B cell (primary cell): ENCODE measurements at regions not wholly inside any gene's neighbourhood (a gene's known extent, or its start where the extent isn't known, plus 50 kb on each side); places are given as distances from the start of the nearest gene placed in this dataset.

Experiments
- ATAC-seq: fragments of 200-7000 bp; cut with Tn5 transposase; one replicate; pipeline ENCODE4 v1.10.0; 2021; ENCODE audit warnings: low read depth, mild to moderate bottlenecking, moderate number of reproducible peaks, moderate library complexity
- CTCF ChIA-PET: fragments of 350-600 bp; sonication (Branson Sonifier 250); formaldehyde crosslinking; loops from one replicate; lab custom pipeline; 2021; ENCODE audit warnings: antibody characterized with exemption, inconsistent platforms; lab: Charles Lee
- POLR2A ChIA-PET: fragments of 350-600 bp; sonication (Branson Sonifier 250); formaldehyde crosslinking; loops from one replicate; lab custom pipeline; 2021; ENCODE audit warnings: antibody characterized with exemption; lab: Charles Lee
- DNase-seq: peaks from one replicate; pipeline ENCODE4 v3.0.0; 2013
- H2AFZ ChIP-seq: 2 replicates; pipeline ENCODE4 v1.6.1; 2012; ENCODE audit warnings: mild to moderate bottlenecking, low read depth, low read length; ENCODE audit not compliant: insufficient read depth, poor library complexity, severe bottlenecking
- H3K27ac ChIP-seq, 2 donors: 1 replicate in 1 of 2; 2 replicates in 1 of 2; pipeline ENCODE4 v1.5.1; 2012 to 2013; ENCODE audit warnings: low read length in 2 of 2, mild to moderate bottlenecking in 2 of 2, moderate library complexity in 1 of 2
- H3K27me3 ChIP-seq, 4 experiments: fragments of 200-600 bp in 1 of 4; sonication (generic) in 1 of 4; replicated peaks in 1 of 4; 1 replicate in 2 of 4; 2 replicates in 2 of 4; pipeline versions ENCODE4 v1.6.1 to v1.7.0; 2013 to 2016; ENCODE audit warnings: low read length in 3 of 4, mild to moderate bottlenecking in 2 of 4, mixed read lengths in 1 of 4, moderate library complexity in 1 of 4; ENCODE audit not compliant: insufficient read depth in 4 of 4, control insufficient read depth in 3 of 4; ENCODE audit errors: control extremely low read depth in 1 of 4
- H3K36me3 ChIP-seq, 2 experiments: replicated peaks in 1 of 2; 1 replicate in 1 of 2; 2 replicates in 1 of 2; pipeline versions ENCODE4 v1.6.1 to v1.7.1; 2013; ENCODE audit warnings: low read length in 1 of 2; ENCODE audit not compliant: insufficient read depth in 2 of 2, control insufficient read depth in 1 of 2; ENCODE audit errors: control extremely low read depth in 1 of 2, extremely low read depth in 1 of 2
- H3K4me1 ChIP-seq, 2 donors: fragments of 200-600 bp in 1 of 2; sonication (generic) in 1 of 2; 1 replicate in 1 of 2; 2 replicates in 1 of 2; pipeline versions ENCODE4 v1.5.1 to v1.6.1; 2013 to 2017; ENCODE audit warnings: low read length in 2 of 2; ENCODE audit not compliant: control insufficient read depth in 2 of 2, insufficient read depth in 2 of 2
- H3K4me2 ChIP-seq: replicated peaks from 2 replicates; pipeline ENCODE3; 2012; ENCODE audit warnings: mild to moderate bottlenecking, low read depth, low read length; ENCODE audit not compliant: poor library complexity, severe bottlenecking
- H3K4me3 ChIP-seq, 5 experiments: fragments of 200-600 bp in 1 of 5; sonication (generic) in 1 of 5; 1 replicate in 3 of 5; 2 replicates in 2 of 5; pipeline versions ENCODE4 v1.5.1 to v1.7.0; 2011 to 2016; ENCODE audit warnings: low read length in 4 of 5, mild to moderate bottlenecking in 4 of 5, low read depth in 2 of 5, control low read depth in 1 of 5, moderate library complexity in 1 of 5; ENCODE audit not compliant: insufficient read depth in 1 of 5; ENCODE audit errors: control extremely low read depth in 1 of 5, extremely low read depth in 1 of 5
- H3K79me2 ChIP-seq: fragments of 200-600 bp; sonication (generic); one replicate; pipeline ENCODE4 v1.6.0; 2016; ENCODE audit warnings: low read length; ENCODE audit not compliant: control insufficient read depth, insufficient read depth
- H3K9ac ChIP-seq: fragments of 200-600 bp; sonication (generic); 2 replicates; pipeline ENCODE4 v1.6.1; 2017; ENCODE audit warnings: mild to moderate bottlenecking, low read length, moderate library complexity
- H3K9me3 ChIP-seq, 3 donors: one replicate each; pipeline versions ENCODE4 v1.6.1 to v1.7.1; 2013; ENCODE audit warnings: low read length in 2 of 3; ENCODE audit not compliant: control insufficient read depth in 2 of 3, insufficient read depth in 1 of 3; ENCODE audit errors: control extremely low read depth in 1 of 3
- H4K20me1 ChIP-seq: 2 replicates; pipeline ENCODE4 v1.6.0; 2012; ENCODE audit warnings: mild to moderate bottlenecking, low read length; ENCODE audit not compliant: insufficient read depth, control insufficient read depth, poor library complexity, severe bottlenecking
- H3K27ac Mint-ChIP-seq: one replicate; pipeline ENCODE4 v1.8.0; 2021; ENCODE audit warnings: mixed read lengths
- H3K27me3 Mint-ChIP-seq: one replicate; pipeline ENCODE4 v1.8.0; 2021; ENCODE audit warnings: mixed read lengths
- H3K4me1 Mint-ChIP-seq: one replicate; pipeline ENCODE4 v1.8.0; 2021; ENCODE audit warnings: mixed read lengths
- H3K4me3 Mint-ChIP-seq: one replicate; pipeline ENCODE4 v1.8.0; 2021; ENCODE audit warnings: mixed read lengths
- H3K9me3 Mint-ChIP-seq: one replicate; pipeline ENCODE4 v1.8.0; 2022; ENCODE audit warnings: mixed read lengths; ENCODE audit not compliant: insufficient read depth
- EZH2 ChIP-seq: IDR thresholded peaks from 2 replicates; pipeline ENCODE4 v1.6.1; 2012; ENCODE audit warnings: borderline replicate concordance, low read depth, mild to moderate bottlenecking, moderate library complexity, low read length; ENCODE audit not compliant: insufficient read depth, poor library complexity, severe bottlenecking
- WGBS: methylation state at CpG from one replicate; pipeline ENCODE4 v1.1.5; 2013; ENCODE audit warnings: missing lambda C conversion rate; ENCODE audit not compliant: insufficient coverage; 5-methylcytosine and 5-hydroxymethylcytosine counted together
- intact Hi-C: fragments of 100-400 bp; cut with micrococcal nuclease; formaldehyde crosslinking; loops from one replicate; pipeline ENCODE4 v1.10.0; 2022
- TF ChIP-seq, protein P1 (sequence below): fragments of 200-600 bp; IDR thresholded peaks from one replicate; pipeline ENCODE4 v1.8.0; 2022; ENCODE audit warnings: antibody characterized with exemption, mild to moderate bottlenecking

DNA sequence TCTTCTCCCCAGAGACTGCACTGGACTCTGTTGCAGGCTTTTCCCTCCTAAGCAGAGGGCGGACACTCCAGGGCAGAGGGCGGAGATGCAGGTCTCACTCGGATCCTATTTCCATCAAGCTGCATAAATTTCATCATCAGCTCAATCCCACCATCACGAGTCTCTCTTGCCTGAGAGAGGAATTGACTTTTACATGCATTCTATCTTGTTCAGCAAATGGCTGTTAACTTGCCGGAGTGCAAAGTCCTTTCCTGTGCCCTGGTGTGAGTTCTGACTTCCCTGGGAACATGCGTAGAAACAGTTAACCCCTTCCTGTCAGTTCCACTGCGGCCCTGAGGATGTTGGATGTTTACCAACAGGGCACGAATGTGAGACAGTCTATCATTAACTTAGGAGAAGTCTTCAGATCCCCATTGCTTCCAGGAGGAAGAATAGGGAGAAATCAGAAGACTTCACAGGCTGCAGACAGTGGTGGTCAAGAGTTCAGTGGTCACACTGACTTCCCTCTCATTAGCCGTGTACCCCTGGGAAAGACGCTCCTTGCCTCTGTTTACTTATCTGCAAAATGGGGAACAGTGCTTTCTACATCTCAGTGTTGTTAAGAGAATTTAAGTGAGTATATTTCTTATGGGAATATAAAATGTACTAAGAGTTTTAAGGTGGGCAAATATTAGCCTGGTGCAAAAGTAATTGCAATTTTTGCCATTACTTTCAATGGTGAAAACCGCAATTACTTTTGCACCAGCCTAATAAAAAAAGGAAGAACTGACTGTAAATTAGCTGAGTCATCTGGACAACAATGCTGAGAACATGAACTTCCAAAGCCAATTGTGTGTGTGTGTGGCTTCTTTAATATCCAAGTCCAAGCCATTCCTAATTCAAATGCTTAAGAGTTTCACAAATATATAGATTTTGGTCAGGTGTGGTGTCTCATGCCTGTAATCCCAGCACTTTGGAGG is 248.0 kb downstream of the DRD1 start:
- ChIA-PET CTCF (no interaction called here), POLR2A (no interaction called here)
- Mint-ChIP-seq H3K9me3 (peaks cover 2% of the 10 kb centered on the region), H3K4me1 (no peaks in the 10 kb centered on the region), H3K4me3 (no peak overlapping the region), H3K27me3 (peaks cover 4% of the 10 kb centered on the region), H3K27ac (no peak overlapping the region)
- no peaks in the 10 kb centered on the region for H3K4me1 ChIP-seq
- H3K9me3 ChIP-seq: peaks cover 0 to 3% (median 0%) of the 10 kb centered on the region in 3 donors
- no peak overlapping the region for H2AFZ ChIP-seq
- H3K27ac ChIP-seq: no peak overlapping the region
- H3K4me3 ChIP-seq: no peak overlapping the region
- H3K79me2 ChIP-seq: no peaks in the 10 kb centered on the region
- no peaks in the 10 kb centered on the region for H4K20me1 ChIP-seq
- no peak overlapping the region for H3K4me2 ChIP-seq
- WGBS: 58% methylated on average over 8 of the region's 11 CpGs
- DNase-seq (no peak), ATAC-seq (no peak)
- no peak for TF ChIP-seq EZH2
- TF ChIP-seq, protein P1, sequence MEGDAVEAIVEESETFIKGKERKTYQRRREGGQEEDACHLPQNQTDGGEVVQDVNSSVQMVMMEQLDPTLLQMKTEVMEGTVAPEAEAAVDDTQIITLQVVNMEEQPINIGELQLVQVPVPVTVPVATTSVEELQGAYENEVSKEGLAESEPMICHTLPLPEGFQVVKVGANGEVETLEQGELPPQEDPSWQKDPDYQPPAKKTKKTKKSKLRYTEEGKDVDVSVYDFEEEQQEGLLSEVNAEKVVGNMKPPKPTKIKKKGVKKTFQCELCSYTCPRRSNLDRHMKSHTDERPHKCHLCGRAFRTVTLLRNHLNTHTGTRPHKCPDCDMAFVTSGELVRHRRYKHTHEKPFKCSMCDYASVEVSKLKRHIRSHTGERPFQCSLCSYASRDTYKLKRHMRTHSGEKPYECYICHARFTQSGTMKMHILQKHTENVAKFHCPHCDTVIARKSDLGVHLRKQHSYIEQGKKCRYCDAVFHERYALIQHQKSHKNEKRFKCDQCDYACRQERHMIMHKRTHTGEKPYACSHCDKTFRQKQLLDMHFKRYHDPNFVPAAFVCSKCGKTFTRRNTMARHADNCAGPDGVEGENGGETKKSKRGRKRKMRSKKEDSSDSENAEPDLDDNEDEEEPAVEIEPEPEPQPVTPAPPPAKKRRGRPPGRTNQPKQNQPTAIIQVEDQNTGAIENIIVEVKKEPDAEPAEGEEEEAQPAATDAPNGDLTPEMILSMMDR: no peak
- H3K9ac ChIP-seq: no peak overlapping the region
- H3K36me3 ChIP-seq: no peaks in the 10 kb centered on the region
- H3K27me3 ChIP-seq: no peaks in the 10 kb centered on the region
- intact Hi-C loops: no loop called here

DNA sequence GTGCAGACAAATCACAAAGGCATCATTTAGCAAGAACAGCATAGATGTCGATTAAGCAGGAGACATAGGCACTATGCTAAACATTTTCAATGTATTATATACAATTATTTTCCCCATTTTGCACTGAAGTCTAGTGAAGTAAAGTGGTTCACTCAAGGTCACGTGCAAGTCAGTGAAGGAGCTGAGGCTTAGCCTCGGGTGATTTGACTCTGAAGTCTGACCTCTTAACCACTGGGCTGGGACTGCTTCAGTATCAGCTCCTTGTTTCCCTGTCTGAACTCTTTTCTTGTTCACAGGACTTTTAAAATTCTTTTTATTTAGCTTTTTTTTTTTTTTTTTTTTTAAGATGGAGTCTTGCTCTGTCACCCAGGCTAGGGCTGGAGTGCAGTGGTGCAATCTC is 262.7 kb downstream of the DRD1 start:
- no peak overlapping the region for H3K9ac ChIP-seq
- POLR2A ChIA-PET: no interaction called here
- no peaks in the 10 kb centered on the region for H3K27me3 ChIP-seq
- no peaks in the 10 kb centered on the region for H4K20me1 ChIP-seq
- WGBS: 90% methylated on average over 2 of the region's 3 CpGs
- H3K36me3 ChIP-seq: no peaks in the 10 kb centered on the region
- H3K4me1 ChIP-seq: no peaks in the 10 kb centered on the region
- no peaks in the 10 kb centered on the region for H3K79me2 ChIP-seq
- H3K4me3 Mint-ChIP-seq: no peak overlapping the region
- TF ChIP-seq EZH2: no peak
- TF ChIP-seq, protein P1: no peak
- no peak overlapping the region for H3K27ac ChIP-seq
- peaks cover 2% of the 10 kb centered on the region for H3K9me3 Mint-ChIP-seq
- CTCF ChIA-PET: no interaction called here
- H3K27ac Mint-ChIP-seq: no peak overlapping the region
- H3K9me3 ChIP-seq: no peaks in the 10 kb centered on the region
- no peak overlapping the region for H2AFZ ChIP-seq
- intact Hi-C loops: no loop called here
- no peak overlapping the region for H3K4me3 ChIP-seq
- ATAC-seq (no peak), DNase-seq (no peak)
- no peaks in the 10 kb centered on the region for H3K4me1 Mint-ChIP-seq
- peaks cover 8% of the 10 kb centered on the region for H3K27me3 Mint-ChIP-seq
- no peak overlapping the region for H3K4me2 ChIP-seq
